ENCODE measurements at regions not wholly inside any gene's neighbourhood (a gene's known extent, or its start where the extent isn't known, plus 50 kb on each side); places are given as distances from the start of the nearest gene placed in this dataset.
"Not testable (repeated sequence)": the region's sequence is repeated elsewhere in the genome, so short reads cannot be mapped to it uniquely, and the experiment has no call there.

DNA sequence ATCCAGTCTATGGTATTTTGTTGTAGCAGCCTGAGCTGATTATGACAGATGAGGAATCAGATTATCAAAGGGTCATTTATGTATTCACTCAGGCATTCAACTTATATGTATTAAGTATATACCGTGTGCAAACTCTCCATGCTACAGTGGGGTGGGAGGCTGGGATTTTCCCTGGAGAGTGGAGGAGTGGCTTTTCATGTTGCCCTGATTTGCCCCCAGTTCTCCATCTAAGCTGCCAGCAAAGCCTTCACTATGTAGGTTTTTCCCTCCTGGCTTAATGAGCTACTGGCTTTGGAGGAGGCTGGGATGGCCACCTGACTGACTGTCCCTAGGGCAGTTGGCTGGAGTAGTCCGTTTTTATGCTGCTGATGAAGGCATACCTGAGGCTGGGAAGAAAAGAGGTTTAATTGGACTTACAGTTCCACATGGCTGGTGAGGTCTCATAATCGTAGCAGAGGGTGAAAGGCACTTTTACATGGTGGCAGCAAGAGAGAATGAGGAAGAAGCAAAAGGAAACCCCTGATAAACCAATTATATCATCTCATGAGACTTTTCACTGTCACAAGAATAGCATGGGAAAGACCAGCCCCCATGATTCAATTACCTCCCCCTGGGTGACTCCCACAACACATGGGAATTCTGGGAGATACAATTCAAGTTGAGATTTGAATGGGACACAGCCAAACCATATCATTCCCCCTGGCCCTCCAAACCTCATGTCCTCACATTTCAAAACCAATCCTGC is 253.9 kb downstream of the RPLP1 start:
- H3K27me3 ChIP-seq (ENCODE audit: control insufficient read depth, low read length): peaks cover 6% of the 10 kb centered on the region

GRCh38 chr15:69707241-69707640 is 254.6 kb downstream of the RPLP1 start:
- not testable (repeated sequence) for H3K9me2 ChIP-seq (replicated peaks; ENCODE audit: control insufficient read depth, low read length); H3K4me3 ChIP-seq (ENCODE audit: low read length); H3K4me1 ChIP-seq (ENCODE audit: control insufficient read depth, low read length); H3K79me2 ChIP-seq (ENCODE audit: control insufficient read depth, low read length); H3K27ac ChIP-seq (ENCODE audit: low read depth, low read length); H3K4me2 ChIP-seq (ENCODE audit: low read length); H3K36me3 ChIP-seq (ENCODE audit: control insufficient read depth, low read length); H3K27me3 ChIP-seq (ENCODE audit: control insufficient read depth, low read length); H3F3A ChIP-seq (ENCODE audit: control insufficient read depth, insufficient read depth); H4K20me1 ChIP-seq (ENCODE audit: control insufficient read depth, insufficient read depth, low read depth, low read length)
- peaks cover 11% of the 10 kb centered on the region for H3K9me3 ChIP-seq (ENCODE audit: control insufficient read depth, insufficient read depth, low read length)

More for the DNA sequence above, 253.9 kb downstream of the RPLP1 start:
- no peaks in the 10 kb centered on the region for H3K79me2 ChIP-seq (ENCODE audit: control insufficient read depth, low read length)
- H3K4me2 ChIP-seq (ENCODE audit: low read length): no peak overlapping the region
- no peaks in the 10 kb centered on the region for H3K36me3 ChIP-seq (ENCODE audit: control insufficient read depth, low read length)
- TF ChIP-seq, protein P1, sequence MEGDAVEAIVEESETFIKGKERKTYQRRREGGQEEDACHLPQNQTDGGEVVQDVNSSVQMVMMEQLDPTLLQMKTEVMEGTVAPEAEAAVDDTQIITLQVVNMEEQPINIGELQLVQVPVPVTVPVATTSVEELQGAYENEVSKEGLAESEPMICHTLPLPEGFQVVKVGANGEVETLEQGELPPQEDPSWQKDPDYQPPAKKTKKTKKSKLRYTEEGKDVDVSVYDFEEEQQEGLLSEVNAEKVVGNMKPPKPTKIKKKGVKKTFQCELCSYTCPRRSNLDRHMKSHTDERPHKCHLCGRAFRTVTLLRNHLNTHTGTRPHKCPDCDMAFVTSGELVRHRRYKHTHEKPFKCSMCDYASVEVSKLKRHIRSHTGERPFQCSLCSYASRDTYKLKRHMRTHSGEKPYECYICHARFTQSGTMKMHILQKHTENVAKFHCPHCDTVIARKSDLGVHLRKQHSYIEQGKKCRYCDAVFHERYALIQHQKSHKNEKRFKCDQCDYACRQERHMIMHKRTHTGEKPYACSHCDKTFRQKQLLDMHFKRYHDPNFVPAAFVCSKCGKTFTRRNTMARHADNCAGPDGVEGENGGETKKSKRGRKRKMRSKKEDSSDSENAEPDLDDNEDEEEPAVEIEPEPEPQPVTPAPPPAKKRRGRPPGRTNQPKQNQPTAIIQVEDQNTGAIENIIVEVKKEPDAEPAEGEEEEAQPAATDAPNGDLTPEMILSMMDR (IDR thresholded peaks at IDR 0.05; ENCODE audit: low read depth, low read length, poor library complexity, severe bottlenecking): no peak
- TF ChIP-seq EZH2phosphoT487 (IDR thresholded peaks at IDR 0.05; ENCODE audit: borderline replicate concordance, low read length): no peak
- H3K9me2 ChIP-seq (replicated peaks; ENCODE audit: control insufficient read depth, low read length): no peaks in the 10 kb centered on the region
- H3K9me3 ChIP-seq (ENCODE audit: control insufficient read depth, insufficient read depth, low read length): peaks cover 11% of the 10 kb centered on the region
- H4K20me1 ChIP-seq (ENCODE audit: control insufficient read depth, insufficient read depth, low read depth, low read length): no peaks in the 10 kb centered on the region
- no peaks in the 10 kb centered on the region for H3F3A ChIP-seq (ENCODE audit: control insufficient read depth, insufficient read depth)
- H3K4me3 ChIP-seq (ENCODE audit: low read length): no peak overlapping the region
- H3K27ac ChIP-seq (ENCODE audit: low read depth, low read length): no peak overlapping the region
- no peaks in the 10 kb centered on the region for H3K4me1 ChIP-seq (ENCODE audit: control insufficient read depth, low read length)

DNA sequence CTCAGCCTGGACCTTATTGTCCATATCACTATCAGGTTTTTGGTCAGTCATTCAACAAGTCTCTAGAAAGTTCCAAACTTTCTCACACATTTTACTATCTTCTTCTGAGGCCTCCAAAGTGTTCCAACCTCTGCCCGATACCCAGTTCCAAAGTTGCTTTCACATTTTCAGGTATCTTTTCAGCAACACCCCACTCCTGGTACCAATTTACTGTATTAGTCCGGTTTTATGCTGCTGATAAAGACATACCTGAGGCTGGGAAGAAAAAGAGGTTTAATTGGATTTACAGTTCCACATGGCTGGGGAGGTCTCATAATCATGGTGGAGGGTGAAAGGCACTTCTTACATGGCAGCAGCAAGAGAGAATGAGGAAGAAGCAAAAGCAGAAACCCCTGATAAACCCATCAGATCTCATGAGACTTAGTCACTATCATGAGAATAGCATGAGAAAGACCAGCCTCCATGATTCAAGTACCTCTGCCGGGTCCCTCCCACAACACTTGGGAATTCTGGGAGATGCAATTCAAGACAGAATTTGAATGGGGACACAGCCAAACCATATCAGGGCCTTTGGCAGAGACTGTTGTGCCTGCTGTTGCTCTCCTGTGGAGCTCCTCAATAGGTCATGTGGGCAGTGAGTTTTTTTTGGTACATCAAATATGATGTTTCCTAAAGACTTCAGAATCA is 256.0 kb downstream of the RPLP1 start:
- not testable (repeated sequence) for H3F3A ChIP-seq (ENCODE audit: control insufficient read depth, insufficient read depth); H3K36me3 ChIP-seq (ENCODE audit: control insufficient read depth, low read length); H3K4me1 ChIP-seq (ENCODE audit: control insufficient read depth, low read length); H4K20me1 ChIP-seq (ENCODE audit: control insufficient read depth, insufficient read depth, low read depth, low read length); H3K27ac ChIP-seq (ENCODE audit: low read depth, low read length); H3K9me2 ChIP-seq (replicated peaks; ENCODE audit: control insufficient read depth, low read length); H3K79me2 ChIP-seq (ENCODE audit: control insufficient read depth, low read length); H3K4me2 ChIP-seq (ENCODE audit: low read length); H3K4me3 ChIP-seq (ENCODE audit: low read length)
- Histone ChIP-seq H3K27me3 (ENCODE audit: control insufficient read depth, low read length) (peaks cover 12% of the 10 kb centered on the region), H3K9me3 (ENCODE audit: control insufficient read depth, insufficient read depth, low read length) (peaks cover 11% of the 10 kb centered on the region)

- Histone ChIP-seq H3K9me3 (ENCODE audit: control insufficient read depth, insufficient read depth, low read length) (peaks cover 11% of the 10 kb centered on the region), H3K4me1 (ENCODE audit: control insufficient read depth, low read length) (no peaks in the 10 kb centered on the region), H3K4me3 (ENCODE audit: low read length) (no peak overlapping the region), H3K36me3 (ENCODE audit: control insufficient read depth, low read length) (no peaks in the 10 kb centered on the region), H3K9me2 (replicated peaks; ENCODE audit: control insufficient read depth, low read length) (no peaks in the 10 kb centered on the region), H3K79me2 (ENCODE audit: control insufficient read depth, low read length) (no peaks in the 10 kb centered on the region), H3F3A (ENCODE audit: control insufficient read depth, insufficient read depth) (no peaks in the 10 kb centered on the region), H4K20me1 (ENCODE audit: control insufficient read depth, insufficient read depth, low read depth, low read length) (no peaks in the 10 kb centered on the region), H3K27me3 (ENCODE audit: control insufficient read depth, low read length) (peaks cover 43% of the 10 kb centered on the region), H3K4me2 (ENCODE audit: low read length) (no peak overlapping the region), H3K27ac (ENCODE audit: low read depth, low read length) (no peak overlapping the region)
- TF ChIP-seq, protein P1 (IDR thresholded peaks at IDR 0.05; ENCODE audit: low read depth, low read length, poor library complexity, severe bottlenecking): no peak
- no peak for TF ChIP-seq EZH2phosphoT487 (IDR thresholded peaks at IDR 0.05; ENCODE audit: borderline replicate concordance, low read length)
Measured at GRCh38 chr15:69712991-69713390, 260.4 kb downstream of the RPLP1 start.

All from DOHH2 (cell line).